ENCODE measurements at regions not wholly inside any gene's neighbourhood (a gene's known extent, or its start where the extent isn't known, plus 50 kb on each side); places are given as distances from the start of the nearest gene placed in this dataset.

DNA sequence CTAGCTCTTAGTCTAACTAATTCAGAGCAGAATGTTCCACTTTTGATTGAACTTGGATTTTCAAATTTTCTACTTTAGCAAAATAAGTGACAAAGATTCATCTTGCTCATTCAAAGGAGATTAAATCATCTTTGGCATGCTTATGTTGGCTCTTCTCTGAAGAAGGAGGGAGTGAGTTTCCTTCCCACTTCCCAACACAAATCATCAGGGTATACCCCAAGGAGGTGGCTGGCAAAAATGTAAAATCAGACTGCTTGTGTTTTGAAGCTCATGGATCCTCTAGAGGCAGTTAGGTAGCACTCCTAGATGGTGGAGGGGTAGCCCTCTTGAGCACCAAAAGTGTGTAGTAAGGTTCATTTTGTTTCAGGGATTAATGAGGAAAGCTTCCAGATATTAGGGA lies 343.1 kb downstream of the OSTF1 start:
- TF ChIP-seq GATA3 (IDR thresholded peaks at IDR 0.05; ENCODE audit: low read depth, low read length) = no peak
- TF ChIP-seq GATA2 (IDR thresholded peaks at IDR 0.05; ENCODE audit: low read depth, low read length) = no peak

Measured in SH-SY5Y (cell line).